ENCODE measurements at regions not wholly inside any gene's neighbourhood (a gene's known extent, or its start where the extent isn't known, plus 50 kb on each side); places are given as distances from the start of the nearest gene placed in this dataset.

DNA sequence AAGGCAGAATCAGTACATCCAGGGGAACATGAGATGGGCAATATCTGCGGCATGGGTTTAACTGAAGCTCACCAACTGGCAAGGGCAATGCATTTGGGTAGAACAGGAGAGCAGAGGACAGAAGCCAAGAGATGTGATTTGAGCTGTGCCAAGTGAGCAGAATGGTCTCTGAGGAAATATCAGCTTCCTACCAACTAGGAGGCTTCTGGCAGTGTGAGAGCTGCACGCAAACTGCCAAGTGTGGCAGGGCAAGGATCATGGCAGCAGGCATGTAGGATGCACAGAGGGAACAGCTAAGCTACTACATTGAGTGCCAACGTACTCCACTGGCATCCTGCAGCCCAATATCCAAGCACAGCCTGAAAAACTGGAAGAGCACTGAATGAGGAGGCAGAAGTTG lies 1036.5 kb downstream of the TUSC7 start:
- no peak for DNase-seq

DNA sequence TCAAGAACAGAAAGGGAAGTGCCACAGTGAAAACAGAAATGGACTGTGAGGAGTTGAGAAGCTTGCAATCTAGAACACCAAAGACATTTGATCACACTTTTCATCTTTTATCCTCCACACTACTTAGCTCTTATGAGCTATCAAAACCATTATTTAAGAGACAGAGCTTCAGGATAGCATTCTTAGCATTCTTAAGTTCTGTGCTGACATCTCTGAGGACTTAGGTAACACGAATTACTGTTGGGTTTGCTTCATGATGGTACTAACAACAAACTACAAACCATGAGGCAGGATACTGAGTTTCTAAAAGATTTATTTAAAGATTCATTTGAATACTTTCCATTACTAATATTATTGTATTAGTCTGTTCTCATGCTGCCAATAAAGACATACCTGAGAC lies 1038.6 kb downstream of the TUSC7 start:
- no peak for DNase-seq

DNA sequence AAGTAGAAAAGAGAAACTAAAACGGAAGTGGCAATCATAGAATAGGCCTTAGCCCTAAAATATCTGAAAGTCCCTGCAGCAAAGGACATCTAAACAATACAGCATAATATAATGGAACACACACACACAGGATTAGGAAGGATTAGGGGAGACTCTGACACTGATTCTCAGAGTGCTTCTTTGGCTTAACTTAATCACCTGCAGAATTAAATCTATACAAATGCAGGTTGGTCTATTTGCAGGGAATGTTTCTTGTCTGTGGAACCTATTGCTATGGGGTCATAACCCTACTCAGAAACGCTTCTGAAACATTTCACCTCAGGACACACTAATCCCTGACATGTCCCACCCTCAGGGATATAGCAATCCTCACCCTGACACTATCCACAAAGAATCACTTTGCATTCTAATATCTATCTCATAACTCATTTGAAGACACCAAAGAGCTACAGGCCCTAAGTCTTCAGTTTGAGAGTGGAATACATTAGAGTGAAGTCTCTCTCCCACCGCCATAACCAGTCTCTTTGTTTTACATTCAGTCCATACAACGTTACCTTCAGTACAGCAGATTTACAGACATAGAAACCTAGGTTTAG lies 1041.2 kb downstream of the TUSC7 start:
- DNase-seq = no peak

DNA sequence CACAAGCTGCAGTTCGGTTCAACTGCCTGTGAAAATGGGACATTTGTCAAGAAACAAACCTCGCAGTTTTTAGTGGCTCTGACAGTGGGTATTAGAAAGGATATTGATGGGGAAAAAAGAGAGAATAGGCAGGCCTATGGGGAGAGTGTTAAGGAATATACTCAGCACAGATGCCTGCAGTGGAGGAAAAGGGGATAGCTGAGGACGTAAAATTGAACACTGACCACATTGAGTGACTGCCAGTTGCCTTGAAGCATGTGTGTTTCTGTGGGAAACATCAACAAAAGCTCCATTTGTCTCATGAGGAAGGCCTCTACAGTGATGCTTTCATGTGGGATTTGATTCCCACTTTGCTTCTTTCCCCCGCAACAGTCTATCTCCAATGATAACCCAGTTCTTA lies 1042.1 kb downstream of the TUSC7 start:
- DNase-seq = no peak

DNA sequence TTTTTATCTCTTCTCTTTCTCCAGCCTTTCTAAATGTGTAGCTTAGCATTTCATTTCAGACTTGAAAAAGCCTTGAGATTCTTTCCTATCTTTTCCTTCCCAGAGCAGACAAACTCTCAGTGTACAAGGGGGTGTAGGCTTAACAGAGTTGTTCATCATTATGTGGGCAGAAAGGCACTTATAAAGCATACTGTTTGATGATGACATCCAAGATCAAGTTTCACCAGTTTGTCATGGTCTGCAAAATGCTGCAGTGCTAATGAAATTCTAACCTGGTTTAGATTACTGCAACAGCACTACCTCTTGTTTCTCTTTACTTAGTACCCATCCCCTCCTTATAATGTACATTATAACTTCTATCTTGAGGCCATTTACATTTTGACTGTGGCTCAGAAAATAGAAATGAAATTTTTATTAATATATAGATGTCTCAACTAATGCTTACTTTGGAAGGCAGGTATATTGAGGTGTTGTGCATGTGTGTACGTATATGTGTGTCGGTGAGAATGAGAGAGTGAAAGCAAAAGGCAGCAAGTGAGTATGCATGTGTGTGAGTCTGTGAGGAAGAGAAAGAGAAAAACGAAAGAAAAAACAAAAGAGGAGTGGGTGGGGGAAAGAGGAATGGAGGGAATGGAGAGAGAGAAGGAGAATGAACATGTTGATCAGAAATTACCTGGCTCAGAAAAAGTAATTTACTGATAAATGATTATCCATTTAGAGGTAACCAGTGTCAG lies 1043.6 kb downstream of the TUSC7 start:
- DNase-seq = no peak

DNA sequence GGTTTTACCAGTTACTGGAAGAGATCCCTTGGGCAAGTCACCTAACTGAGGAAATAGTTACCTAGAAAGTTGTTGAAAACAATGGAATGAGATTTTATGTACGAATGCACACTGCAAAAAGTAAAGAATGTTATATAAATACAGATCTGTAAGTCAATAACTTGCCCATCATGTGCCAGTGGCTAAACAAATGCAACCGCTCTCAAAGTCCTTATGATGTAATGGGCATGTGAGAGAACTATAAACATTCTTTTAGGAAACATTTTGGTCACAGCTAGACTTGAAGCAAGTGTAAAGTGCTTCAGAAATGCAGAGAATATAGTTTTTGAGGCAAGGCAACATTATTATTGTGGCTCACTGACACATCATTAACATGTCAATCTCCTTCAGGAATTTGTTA lies 1044.5 kb downstream of the TUSC7 start:
- no peak for DNase-seq

DNA sequence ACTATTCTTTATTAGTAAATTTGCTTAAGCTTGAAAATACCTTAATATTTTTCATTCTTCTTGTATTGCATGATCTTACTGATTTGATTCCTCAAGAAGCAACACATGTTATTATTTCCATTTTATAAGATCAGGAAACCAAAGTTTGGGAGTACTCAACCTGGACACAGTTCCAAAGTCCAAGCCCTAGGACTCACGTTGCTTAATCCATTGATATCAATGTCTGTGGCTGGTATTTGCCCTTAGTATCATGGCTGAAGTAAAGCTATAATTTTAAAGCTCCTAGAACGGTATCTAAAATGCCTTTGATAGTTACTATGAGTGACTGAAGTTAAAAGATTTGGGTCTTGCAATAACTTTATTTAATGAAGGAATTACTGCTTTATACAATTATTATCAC lies 1045.3 kb downstream of the TUSC7 start:
- DNase-seq = no peak

DNA sequence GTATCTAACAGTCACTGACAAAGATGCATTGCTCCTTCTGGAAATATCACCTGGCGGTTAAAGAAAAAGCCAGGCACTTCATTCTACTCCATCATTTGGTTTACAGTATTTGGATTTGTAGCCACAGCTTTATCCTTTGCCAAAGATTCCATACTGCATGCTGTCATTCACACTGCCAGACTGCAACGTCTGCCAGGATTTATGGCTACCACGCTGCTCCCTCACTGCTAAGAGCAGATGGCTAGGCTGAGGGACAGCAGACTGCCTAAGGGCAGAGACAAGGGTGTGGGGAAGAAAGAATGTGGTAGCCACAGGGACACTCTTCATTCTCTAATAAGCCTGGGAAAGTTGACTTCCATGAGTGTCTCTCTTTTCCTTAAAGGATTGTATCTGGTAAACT lies 1047.0 kb downstream of the TUSC7 start:
- DNase-seq = no peak

DNA sequence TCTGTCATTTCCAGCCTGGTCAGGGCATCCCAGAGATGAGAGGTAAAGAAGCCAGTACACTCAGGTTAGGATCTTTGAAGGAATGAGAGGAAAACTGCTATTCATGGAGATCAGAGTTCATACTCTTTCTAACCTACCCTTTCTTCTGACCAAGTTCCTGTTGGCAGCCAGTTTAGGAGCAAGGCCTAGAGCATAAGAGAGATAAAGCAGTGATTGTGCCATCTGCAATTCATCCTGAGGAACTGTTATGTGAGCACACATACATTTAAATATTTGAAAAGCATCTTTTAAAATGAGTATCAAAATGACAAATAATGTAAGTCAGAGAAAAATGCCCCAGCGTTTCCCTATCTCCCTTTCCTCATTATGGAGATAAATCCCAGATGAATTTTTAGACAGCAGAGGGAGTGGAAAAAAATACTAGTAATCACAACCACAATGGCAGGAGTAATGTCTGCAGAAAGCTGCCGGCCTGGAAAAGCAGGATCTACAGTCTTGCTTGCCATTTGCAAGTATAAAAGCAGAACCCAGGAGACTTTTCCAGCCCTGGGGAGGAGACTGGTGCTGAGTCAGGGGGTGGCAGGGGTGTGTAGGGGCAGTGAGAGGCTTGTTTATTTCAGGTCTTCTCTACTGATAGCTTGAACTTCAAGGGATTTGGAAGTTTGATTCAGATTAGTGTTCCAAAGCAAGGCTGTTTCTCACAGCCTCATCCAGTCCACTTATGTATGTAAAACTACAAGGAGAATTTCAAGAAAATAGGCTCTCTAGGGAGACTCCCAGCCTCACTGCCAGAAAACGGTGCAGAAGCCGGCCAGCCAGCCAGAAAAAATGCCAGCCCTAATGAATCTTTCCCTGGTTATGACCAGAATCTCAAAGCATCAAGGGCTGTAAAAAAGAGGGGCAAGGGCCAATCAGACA lies 1052.4 kb downstream of the TUSC7 start:
- no peak for DNase-seq

DNA sequence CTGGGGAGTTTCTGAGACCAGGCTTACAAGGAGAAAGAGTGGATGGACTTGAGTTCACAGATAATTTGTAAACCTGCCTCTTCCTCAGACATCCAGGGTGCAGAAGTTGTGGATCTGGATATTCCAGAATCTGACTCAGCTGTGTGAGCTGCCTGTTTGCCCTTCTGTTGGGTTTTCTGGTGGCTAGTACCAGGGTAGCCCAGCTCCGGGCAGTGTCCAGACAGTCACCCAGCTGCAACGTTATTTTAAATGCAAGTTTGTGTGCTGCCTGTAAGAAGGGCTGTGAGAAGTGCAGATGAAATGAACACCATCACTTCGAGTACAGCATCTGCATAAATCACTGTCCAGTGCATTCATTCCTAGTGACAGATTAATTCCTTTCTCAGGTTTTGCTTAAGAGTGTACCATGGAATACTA lies 1053.0 kb downstream of the TUSC7 start:
- DNase-seq = no peak

DNA sequence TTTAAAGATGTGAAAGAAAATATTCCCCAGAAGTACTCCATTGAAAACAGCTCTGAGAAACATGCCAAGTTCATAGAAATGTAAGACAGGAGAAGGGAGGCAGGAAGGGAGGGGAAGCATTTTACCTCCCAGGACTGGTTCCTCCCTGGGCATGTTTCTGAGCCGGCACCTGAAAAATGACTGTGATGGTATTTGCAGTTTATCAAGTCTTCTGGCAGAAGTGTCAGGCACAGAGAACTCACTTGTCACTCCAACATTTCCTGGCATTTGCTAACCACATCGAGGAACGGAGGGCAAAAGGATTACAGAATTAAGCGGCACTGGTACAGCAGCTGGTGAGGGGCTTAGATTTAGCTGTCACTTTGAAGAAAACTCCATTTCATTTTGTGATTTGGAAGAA lies 1054.0 kb downstream of the TUSC7 start:
- DNase-seq = no peak

DNA sequence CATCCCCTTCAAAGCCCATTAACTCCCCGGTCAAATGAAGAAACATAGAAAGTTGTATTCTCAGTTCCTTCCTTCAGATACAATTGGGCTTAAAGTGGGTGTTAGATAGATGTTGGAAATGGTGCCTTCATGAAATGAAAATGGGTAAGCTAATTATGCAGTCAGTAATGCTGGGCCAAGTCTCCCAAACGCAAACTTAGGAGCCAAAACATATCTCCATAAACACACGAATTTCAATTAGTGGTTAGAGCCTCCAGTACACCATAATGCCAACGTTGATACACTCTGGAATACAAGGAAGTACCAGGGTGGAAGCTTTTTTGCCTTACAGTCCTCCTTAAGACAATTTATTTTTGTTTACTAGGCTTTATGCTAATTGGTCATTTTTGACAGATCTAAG lies 1059.0 kb downstream of the TUSC7 start:
- DNase-seq = no peak

DNA sequence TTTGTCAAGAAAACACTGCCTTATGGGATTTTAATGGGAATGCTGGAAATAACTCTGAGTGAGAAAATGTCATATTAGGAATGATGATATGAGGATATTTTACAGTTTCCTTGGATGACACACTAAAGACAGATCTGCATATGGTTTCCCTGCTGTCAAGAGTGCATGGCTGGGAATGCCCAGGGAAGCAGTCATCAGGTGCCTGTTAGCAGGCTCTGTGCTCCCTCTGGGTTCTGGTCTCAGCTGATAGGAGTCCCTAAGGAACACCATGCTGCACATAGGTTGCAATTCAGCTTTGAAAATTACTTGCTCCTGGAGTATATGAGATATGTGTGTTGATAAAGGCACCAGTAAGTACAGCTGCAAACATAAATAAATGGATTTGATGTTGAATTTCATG lies 1064.6 kb downstream of the TUSC7 start:
- DNase-seq = no peak

DNA sequence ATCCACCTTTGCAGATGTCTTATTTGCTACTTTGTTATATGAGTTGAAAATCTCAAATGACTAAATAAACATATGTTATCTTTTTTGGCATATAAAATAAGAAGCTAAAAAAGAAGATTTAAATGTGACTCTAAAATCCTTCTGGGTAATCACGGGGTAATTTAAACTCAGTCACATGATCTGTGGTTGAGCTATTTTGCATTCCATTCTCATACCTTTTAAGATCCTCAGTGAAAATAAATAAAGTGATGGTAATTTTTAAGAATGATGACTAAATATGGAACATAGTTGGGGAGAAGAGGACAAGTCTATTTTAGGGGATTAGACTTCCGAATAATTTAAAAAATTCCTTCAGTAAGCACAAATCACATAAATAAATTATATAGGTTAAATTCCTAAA lies 1076.8 kb downstream of the TUSC7 start:
- no peak for DNase-seq

DNA sequence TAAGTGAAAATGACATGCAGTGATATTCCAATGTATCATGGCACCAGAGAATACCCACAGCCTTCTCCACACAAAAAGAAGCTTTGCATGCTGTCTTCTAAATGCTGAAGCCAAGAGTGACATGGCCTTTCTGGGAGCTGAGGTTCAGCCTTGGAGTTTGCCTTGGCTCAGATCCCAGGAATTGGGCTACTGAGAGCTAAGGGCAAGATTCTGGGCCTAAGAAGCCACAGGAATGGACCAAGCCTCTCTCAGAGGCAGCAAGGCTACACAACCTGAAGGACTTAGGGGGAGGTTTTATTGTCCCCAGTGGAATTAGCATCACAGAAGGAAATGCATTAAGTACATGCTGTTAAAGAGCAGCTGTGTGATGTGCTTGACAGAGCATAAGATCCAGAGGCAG lies 1078.5 kb downstream of the TUSC7 start:
- no peak for DNase-seq

DNA sequence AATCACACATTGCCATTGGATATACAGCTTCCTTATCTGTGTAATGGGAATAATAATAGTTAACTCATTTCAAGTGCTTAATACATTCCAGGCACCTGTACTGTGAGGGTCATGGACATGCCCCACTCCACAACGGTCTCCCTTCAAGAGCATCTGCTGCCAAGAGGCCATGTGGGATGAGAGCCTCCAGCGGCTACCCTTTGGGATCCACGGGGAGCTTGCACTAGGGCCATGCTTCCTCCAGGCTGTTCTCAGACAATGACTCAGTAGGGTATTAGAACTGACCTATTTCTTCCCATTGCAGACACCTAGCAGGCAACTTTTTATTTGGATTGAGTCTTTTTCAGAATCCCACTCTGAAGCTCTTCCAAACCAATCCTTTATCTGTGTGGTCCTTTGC lies 1078.9 kb downstream of the TUSC7 start:
- no peak for DNase-seq

DNA sequence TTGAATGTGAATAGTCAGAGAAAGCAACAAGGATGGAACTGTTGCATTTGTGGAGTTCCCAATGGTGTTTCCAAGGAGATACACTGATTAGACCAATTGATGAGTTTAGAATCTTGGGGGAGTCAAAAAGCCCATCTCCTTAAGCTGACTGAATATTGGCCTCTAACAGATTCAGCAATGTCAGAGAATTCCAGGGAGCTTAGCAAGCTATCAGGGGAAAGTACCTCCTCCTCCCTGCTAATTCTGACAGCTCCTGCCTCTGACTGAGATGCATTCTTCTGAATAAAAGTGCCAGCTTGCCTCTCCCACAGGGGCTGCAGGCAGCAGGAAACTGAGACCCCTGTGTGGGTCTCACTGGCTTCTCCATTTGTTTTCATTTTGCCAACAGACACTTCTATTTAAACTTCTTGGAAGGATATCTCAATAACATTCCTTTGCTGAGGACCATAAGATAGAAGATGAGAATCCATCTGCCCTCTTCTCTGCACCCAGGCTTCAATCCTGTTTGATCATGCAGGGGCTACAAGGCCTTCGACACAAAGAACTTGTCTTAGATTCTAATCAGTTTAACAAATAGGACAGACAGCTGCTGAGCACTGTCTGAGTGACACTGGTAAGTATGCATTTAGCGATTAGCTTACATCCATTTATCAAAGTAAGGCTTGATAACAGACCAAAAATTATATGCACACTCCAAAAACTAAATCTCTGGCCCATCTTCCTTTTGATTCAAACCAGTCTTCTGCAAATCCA lies 1080.8 kb downstream of the TUSC7 start:
- no peak for DNase-seq

DNA sequence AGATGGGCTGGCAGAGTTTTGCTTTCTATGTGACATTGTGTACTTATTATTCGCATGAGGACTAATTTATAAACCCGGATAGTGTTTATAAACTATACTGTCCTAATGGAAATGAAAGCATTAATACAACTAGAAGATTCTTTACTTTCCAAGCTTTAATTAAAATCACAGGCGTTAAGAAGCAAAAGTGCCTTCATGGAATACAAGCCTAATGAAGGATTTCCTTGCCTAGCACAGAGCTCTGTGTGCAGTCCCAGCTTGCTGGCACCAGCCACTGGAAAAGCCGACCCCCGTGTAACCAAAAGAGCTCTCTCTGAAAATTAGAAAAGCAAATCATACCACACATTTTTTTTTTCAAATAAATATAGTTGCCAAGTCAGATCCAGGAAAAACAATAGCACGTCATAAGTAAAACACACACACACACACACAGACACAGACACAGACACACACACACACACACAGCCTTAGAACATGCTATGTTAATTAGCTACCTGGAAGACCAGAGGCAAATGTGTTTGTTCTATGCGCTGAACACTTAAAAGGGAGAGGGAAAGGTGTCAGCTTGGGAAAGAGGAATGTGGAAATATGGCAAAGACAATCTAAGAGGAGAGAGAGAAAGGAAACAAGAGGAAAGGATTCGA lies 1084.2 kb downstream of the TUSC7 start:
- DNase-seq = no peak

DNA sequence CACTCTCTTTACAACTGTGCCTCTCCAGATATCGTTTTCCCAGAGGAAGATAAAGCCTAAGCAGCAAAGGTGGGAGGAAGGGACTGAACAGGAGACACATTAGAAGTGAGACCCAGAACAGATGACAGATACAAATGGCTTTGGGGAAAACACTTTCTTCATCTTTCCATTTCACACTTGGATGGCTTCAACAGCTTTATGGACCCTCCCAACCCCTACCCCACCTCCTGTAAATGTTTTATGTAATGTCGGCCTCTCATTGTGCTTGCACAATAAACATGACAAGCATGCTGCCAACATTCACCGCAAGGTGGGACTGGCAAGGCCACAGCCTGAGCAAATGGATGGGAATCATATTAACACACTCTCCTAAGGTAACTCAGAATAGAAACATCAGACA lies 1088.6 kb downstream of the TUSC7 start:
- no peak for DNase-seq

DNA sequence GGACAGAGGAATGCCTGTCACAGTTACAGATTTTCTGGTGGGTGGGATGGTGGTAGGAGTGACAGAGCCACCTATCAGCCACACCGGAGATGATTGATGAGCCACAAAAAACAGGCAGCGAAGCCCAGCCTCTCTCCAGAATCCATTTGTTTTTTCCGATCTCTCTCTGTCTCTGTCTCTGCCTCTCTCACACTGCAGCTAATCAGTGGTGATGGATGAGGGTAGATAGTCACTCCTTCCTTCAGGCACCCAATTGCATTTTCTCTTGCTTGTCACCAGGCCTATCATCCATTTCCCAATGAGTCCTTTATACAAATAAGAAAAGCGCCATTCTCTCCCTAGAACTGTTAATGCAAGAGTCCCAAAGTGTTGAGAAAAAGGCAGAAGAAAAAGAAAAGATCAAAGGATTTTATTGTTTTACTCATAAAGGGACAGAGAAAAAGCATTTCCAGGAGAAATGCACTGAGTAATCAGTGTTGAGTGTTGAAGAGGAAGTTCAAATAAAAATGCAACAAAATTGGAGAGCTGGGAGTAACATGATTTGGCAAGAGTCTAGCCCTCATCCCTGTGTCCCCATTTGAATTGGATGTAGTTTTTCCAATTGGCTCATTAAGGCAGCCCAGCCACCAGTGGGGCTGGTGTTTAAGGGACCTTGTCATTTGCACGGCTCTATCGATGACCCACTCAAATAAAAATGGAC lies 1089.3 kb downstream of the TUSC7 start:
- no peak for DNase-seq

DNA sequence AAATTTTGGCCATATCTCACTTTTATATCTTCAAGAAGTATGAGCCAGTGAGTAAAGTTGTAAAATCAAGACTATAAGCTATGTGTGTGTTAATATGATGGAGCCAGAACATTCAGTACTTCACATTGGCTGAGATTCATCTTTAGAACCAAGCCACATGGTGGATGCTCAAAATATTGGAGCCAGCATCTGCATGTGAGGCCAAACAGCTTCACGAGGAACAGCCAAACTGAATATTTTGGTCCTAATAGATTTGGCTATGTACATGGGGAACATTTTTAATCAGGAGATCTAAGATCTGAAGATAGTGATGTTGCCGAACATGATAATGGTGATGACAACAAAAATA lies 1089.8 kb downstream of the TUSC7 start:
- no peak for DNase-seq

DNA sequence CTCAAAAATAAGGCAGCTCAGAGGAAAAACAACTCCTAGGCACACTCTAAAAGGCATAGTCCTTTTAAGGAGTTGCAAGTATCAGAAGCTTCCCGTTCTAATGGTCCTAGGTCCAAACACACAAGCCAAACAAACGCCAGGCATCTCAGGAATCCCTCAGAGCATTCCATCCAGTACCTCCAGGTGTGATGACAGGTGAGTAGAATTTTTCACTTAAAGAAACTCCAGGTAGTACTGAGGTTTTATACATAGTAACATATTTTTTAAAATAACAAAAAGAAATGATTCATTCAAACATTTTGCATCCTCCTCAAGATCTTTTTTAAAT lies 1092.3 kb downstream of the TUSC7 start:
- no peak for DNase-seq

All from effector CD4-positive, alpha-beta T cell (primary cell).